ENCODE measurements at regions not wholly inside any gene's neighbourhood (a gene's known extent, or its start where the extent isn't known, plus 50 kb on each side); places are given as distances from the start of the nearest gene placed in this dataset.

GRCh38 chr7:10802526-10802925, 171.1 kb upstream of the PHF14 start:
- TF ChIP-seq, protein P1, sequence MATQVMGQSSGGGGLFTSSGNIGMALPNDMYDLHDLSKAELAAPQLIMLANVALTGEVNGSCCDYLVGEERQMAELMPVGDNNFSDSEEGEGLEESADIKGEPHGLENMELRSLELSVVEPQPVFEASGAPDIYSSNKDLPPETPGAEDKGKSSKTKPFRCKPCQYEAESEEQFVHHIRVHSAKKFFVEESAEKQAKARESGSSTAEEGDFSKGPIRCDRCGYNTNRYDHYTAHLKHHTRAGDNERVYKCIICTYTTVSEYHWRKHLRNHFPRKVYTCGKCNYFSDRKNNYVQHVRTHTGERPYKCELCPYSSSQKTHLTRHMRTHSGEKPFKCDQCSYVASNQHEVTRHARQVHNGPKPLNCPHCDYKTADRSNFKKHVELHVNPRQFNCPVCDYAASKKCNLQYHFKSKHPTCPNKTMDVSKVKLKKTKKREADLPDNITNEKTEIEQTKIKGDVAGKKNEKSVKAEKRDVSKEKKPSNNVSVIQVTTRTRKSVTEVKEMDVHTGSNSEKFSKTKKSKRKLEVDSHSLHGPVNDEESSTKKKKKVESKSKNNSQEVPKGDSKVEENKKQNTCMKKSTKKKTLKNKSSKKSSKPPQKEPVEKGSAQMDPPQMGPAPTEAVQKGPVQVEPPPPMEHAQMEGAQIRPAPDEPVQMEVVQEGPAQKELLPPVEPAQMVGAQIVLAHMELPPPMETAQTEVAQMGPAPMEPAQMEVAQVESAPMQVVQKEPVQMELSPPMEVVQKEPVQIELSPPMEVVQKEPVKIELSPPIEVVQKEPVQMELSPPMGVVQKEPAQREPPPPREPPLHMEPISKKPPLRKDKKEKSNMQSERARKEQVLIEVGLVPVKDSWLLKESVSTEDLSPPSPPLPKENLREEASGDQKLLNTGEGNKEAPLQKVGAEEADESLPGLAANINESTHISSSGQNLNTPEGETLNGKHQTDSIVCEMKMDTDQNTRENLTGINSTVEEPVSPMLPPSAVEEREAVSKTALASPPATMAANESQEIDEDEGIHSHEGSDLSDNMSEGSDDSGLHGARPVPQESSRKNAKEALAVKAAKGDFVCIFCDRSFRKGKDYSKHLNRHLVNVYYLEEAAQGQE (IDR thresholded peaks at IDR 0.05; ENCODE audit: insufficient read depth in 1 of 2, low read depth in 2 of 2, low read length in 2 of 2): no peak
- TF ChIP-seq POLR2AphosphoS5 (IDR thresholded peaks at IDR 0.05; ENCODE audit: low read depth, low read length) (no peak), TAF1 (IDR thresholded peaks at IDR 0.05; ENCODE audit: borderline replicate concordance, insufficient read depth, low read length) (no peak), SIN3A (IDR thresholded peaks at IDR 0.05; ENCODE audit: borderline replicate concordance, insufficient read depth, low read length) (no peak)

All from PFSK-1 (cell line).